ENCODE measurements at regions not wholly inside any gene's neighbourhood (a gene's known extent, or its start where the extent isn't known, plus 50 kb on each side); places are given as distances from the start of the nearest gene placed in this dataset.
A peak's percentile ranks its signal among the peaks of the same experiment; 100 is the strongest.
"Not testable (repeated sequence)": the region's sequence is repeated elsewhere in the genome, so short reads cannot be mapped to it uniquely, and the experiment has no call there.

DNA sequence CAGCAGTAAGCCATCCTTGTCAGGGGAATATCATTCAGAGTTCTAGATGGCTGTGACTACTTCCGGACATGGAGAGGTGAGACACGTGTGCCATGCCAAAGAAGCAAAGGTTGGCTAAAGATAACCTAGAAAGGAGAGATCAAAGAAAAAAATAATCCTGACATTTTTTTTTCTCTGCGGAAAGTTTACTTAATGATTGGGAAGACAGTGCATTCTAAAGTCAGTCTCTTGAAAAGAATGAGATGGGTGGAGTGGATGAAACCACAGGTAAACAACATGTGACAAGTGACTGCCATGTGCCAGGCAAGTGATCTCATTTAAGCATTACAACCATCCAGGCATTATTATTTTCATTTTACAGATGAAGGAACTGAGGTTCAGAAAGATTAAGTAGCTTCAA is 436.6 kb downstream of the SOX2 start:
- no peak for DNase-seq

DNA sequence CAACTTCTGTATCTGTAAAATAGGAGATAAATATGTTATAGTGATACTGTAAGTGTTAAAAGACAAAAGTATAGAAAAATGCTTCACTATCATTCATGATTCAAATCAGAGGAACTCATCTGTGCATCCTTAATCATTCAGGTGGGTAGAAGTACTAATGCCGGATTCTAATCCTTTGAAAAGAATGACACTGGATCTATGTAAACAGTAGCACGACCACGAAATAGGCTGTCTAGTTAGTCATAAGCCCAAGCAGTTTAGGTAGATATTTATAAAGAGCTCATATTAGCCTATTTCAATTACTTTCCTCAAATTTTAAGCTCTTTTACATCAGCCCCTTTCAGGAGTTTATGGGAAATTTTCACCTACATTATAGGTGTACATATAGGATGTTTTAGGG is 437.9 kb downstream of the SOX2 start:
- no peak for DNase-seq

DNA sequence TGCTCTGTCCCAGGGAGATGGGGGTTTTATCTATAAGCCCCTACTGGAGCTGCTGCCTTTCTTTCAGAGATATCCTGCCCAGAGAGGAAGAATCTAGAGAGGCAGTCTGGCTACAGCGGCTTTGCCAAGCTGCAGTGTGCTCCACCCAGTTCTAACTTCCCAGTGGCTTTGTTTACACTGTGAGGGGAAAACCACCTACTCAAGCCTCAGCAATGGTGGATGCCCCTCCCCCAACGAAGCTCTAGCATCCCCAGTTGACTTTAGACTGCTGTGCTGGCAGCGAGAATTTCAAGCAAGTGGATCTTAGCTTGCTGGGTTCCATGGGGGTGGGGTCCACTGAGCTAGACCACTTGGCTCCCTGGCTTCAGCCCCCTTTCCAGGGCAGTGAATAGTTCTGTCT is 444.6 kb downstream of the SOX2 start:
- not testable (repeated sequence) for DNase-seq

DNA sequence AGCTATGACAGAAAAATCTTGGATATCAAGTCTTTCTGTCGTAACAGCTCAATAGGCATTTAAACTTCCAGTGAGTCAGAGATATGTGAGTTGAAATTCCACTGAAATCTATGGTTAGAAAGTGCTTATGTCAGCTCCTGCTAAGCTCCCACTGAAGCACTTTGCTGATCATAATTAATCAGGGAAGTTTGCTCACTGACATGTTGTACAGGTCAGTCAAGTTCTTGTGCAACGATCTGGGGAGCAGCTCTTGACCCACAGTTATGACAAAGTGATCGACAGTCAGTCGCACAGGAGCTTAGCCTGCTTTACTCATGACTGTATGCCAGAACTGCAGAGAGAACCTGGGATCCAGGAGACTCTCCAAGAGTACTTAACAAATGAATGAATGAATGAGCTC is 453.5 kb downstream of the SOX2 start:
- DNase-seq, result peak; percentile 57

- DNase-seq, result peak; percentile 76
Observed at GRCh38 chr3:182172534-182172933, 460.8 kb downstream of the SOX2 start.

- DNase-seq, result no peak
Observed at GRCh38 chr3:182178488-182179200, 466.9 kb downstream of the SOX2 start.

DNA sequence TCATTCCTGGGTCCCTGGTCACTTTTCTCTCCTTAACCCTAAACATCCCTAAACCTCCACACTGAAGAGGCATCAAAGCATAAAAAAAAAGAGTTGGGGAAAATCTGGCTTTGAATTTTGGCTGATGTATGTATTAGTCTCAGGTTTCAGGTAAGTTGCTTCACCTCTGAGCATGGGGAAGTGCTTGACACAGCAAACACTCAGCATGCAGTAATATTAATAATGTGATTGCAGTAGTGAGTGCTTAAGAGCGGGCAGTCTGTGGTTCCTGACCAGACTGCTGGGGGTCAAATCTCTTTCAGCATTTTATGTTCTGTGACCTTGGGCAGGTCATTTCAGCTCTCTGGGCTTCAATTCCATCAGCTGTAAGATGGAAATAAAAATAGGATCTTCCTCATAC is 467.9 kb downstream of the SOX2 start:
- DNase-seq, result no peak

DNA sequence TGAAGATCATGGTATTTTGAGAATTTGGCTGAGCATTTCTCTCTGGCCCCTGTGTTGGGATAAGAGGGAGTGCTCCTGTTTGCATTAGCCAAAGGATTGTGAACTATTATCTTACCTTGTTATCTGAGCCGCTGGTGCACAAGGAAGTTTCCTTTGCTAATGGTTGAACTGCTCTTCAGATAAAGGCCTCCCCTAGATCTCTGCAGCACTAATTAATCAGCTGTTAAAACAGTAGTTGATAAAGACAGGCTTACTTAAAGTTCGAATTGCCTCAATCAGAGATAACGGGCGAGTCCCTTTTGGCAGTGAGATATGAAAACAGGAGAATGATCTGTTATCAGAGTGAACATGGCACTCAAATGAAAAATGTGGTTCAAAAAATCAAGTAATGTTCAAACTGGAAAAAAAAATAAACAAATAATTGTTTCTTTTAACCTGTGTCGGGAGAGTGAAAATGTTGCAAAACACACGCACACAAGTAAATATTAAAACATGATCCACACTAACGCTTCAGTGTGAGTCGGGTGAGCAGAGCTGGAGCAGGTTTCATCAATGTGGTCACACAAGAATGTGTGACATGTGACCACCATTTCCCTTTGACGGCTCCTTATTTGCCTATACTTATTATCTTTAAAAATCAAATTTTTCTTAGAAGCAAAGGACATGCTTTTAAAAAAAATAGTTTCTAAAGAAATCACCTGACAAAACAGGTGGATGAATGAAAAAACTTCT is 469.1 kb downstream of the SOX2 start:
- no peak for DNase-seq

GRCh38 chr3:182182531-182182968 is 470.8 kb downstream of the SOX2 start:
- DNase-seq, result no peak

DNA sequence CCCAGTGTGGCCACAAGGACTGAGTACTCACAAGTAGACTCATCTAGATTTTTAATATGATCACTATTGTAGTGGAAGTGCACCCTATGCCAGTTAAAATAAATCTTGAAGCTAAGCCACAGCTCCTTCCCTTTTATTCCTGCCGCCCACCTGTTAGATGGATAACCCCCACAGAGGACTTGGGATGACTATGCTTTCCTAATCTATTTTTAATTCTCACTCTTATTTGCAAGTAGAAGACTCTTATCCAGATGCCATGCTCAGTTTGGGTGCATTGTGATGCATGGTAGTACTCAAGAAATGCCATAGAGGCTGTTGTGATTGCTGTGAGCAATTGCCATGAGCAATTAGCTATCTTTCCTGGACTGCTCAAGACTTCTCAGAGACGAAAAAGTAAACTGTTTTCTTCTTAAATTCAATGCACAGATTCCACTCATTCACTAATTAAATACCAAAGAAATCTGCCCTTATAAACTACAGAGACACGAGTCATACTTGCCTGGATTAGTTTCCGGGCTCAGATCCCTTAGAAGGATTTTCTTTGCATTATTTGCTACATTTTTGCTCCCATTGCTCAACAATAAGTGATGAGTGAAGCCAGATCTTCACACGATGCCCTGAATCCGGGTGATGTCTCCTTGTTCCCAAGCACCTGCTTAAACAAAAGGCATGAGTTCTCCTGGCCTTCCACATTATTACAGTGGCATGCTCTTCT is 472.1 kb downstream of the SOX2 start:
- no peak for DNase-seq

DNA sequence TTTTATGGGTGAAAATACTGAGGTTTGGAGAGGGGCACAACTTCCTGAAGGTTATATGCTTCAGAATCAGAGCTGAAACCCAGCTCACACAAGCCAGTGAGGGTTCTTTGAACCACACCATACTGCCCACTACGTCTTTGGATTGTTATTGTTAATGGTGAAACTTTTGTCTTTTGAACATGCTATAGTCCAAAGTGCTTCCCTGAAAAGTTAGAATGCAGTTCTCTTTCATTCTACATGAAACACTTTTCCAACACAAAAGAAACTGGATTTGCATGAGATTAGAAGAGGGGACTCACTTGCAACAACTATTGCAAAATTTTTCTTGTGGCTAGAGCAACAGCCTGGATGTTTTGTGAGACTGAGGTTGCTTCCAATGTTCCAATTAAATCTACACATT is 473.6 kb downstream of the SOX2 start:
- no peak for DNase-seq

GRCh38 chr3:182190056-182190455 is 478.3 kb downstream of the SOX2 start:
- no peak for DNase-seq

DNA sequence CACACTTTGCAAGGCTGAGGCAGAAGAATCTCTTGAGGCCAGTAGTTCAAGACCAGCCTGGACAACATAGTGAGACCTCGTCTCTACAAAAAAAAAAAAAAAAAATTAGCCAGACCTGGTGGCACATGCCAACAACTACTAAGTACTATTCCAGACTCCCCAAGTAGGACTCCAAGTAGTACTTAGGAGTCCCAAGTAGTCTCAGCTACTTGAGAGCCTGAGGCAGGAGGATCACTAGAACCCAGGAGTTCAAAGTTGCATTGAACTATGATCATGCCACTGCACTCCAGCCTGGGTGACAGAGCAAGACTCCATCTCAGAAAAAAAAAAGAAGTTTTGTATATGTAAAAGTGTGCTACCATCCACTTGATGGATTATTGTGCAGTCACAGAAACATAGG is 486.6 kb downstream of the SOX2 start:
- DNase-seq, result no peak

- no peak for DNase-seq
Observed at GRCh38 chr3:182201456-182202168, 489.9 kb downstream of the SOX2 start.

GRCh38 chr3:182212479-182213076 is 500.9 kb downstream of the SOX2 start:
- peak; percentile 95 for DNase-seq

DNA sequence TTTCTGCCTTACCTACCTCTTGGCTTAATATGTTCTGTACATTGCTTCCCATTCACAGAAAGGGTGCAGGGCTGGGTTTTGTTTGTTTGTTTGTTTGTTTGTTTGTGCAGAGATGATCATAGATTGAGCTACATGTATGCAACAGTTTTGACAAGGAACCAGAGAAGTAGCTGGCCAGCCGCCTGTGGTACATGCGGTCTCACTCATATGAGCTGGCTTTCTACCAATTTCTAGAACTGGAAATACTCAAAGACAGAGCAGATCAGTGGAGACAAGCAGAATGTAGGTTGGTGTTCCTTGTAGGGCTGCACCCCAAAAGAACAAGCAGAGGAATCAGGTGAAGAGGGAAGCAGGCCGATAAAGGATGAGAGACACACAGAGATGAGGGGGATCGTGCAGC is 502.7 kb downstream of the SOX2 start:
- no peak for DNase-seq

GRCh38 chr3:182215881-182216280 is 504.2 kb downstream of the SOX2 start:
- DNase-seq, result no peak

DNA sequence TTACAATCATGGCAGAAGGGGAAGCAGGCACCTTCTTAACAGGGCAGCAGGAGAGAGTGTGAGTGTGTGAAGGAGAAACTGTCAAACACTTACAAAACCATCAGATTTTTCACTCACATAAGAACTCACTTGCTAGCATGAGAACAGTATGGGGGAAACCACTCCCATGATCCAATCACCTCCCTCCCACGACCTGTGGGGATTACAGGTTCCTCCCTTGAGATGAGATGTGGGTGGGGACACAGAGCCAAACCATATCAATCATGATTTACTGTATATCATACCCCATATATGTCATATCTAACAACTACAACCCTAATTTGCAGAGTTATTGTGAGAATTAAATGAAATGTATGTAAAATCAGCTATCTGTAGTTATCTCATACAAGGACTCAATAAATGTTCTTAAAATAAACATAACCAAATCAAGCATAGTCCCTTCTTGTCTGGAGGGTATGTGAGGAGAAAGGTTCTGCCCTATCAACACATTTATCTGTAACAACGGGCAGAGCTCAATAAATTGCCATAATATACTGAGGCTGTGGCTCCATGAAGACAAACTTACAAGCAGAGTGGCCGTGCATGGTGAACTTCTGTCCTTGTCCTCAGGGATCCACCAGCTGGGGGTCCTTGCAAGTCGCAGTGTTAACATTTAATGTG is 504.7 kb downstream of the SOX2 start:
- DNase-seq, result no peak

DNA sequence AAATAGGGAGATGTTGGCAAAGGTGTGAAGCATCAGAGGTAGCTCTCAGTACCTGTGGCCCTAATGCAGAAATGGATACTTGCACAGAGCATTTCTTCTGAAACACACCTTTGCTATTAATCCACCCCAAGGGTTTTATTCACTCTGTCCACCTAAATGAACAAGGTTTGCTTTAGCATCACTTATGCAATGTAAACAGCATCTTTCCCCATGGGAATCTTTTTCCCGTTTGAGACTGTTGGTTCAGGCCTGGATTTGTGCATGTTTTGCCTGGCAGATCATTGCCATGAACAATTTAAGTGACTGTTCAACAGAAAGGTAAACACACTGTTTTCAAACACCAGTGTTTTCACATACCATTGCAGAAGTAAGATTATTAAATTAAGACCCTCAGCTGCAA is 508.3 kb downstream of the SOX2 start:
- no peak for DNase-seq

DNA sequence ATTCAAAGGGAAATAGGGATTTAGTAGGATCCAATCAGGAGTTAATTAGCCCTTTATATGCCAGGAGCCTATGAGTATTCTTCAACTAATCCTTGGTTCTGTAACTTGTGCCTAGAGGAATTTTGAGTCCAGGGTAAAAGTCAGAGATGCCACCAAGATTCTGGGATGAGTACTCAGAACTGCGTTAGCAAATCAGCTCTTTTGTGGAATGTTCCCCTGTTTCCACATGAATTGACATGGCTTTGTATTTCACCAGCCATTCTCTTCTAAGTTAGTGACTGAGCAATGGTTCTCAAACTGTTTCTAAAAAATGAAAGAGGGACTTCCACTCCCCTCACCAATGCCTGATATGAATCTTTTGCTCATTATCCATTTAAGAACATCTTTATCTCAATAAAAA is 508.7 kb downstream of the SOX2 start:
- no peak for DNase-seq

GRCh38 chr3:182226995-182227394 is 515.3 kb downstream of the SOX2 start:
- no peak for DNase-seq

DNA sequence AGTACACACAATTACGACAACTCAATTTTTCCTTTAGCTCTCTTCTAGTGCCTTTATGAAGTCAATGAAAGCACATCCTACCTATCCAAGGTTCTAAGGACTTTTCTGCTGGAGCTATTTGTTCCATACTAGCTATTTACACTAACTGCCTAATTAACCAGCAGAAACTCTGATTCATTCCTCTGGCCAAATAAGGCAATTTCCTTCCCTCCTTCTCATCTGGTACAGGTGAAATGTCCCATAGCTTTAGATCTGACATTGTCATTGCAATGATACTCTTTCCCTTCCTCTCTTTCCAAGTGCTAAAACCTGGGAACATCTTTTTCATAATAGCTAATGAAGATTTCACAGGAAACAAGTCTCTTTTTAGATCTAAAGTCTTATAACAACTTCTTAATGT is 521.7 kb downstream of the SOX2 start:
- DNase-seq, result no peak

Measured in islet precursor cell (in vitro differentiated cells).